SK-N-SH (cell line): ENCODE measurements at regions not wholly inside any gene's neighbourhood (a gene's known extent, or its start where the extent isn't known, plus 50 kb on each side); places are given as distances from the start of the nearest gene placed in this dataset.

ENCODE experiments used
- CHD2 ChIP-seq: fragments of 150-350 bp; IDR thresholded peaks from 2 replicates; pipeline ENCODE4 v1.6.1; 2018; ENCODE audit warnings: low read length; ENCODE audit not compliant: partially characterized antibody
- CTCF ChIP-seq: fragments of 200-600 bp; sonication (generic); IDR thresholded peaks from 2 replicates; pipeline ENCODE4 v1.6.1; 2017; ENCODE audit warnings: antibody characterized with exemption, mild to moderate bottlenecking, moderate library complexity
- EP300 ChIP-seq, 2 experiments: IDR thresholded peaks; 2 replicates each; pipeline versions ENCODE4 v1.4.0 to v1.6.1; 2012; ENCODE audit warnings: borderline replicate concordance in 1 of 2, low read depth in 1 of 2, low read length in 1 of 2
- FOXJ3 ChIP-seq: sonication (generic); formaldehyde crosslinking; IDR thresholded peaks from 2 replicates; pipeline ENCODE4 v1.5.1; 2020; ENCODE audit warnings: mild to moderate bottlenecking, missing genetic modification reagents
- FOXM1 ChIP-seq: IDR thresholded peaks from 2 replicates; pipeline ENCODE4 v1.4.0; 2012; ENCODE audit warnings: low read depth, mild to moderate bottlenecking
- PBX3 ChIP-seq: IDR thresholded peaks from 2 replicates; pipeline ENCODE4; 2012
- RAD21 ChIP-seq: IDR thresholded peaks from 2 replicates; pipeline ENCODE4 v1.6.1; 2012; ENCODE audit warnings: mild to moderate bottlenecking, low read length
- SMC3 ChIP-seq: IDR thresholded peaks from 2 replicates; pipeline ENCODE4 v1.6.1; 2012; ENCODE audit warnings: low read depth, low read length, improper control_type of control experiment
- TEAD4 ChIP-seq: IDR thresholded peaks from 2 replicates; pipeline ENCODE4 v1.4.0; 2012; ENCODE audit warnings: mild to moderate bottlenecking, borderline replicate concordance; ENCODE audit not compliant: insufficient read depth
- USF1 ChIP-seq: IDR thresholded peaks from 2 replicates; pipeline ENCODE4 v1.4.0; 2012; ENCODE audit warnings: low read depth, borderline replicate concordance
- USF2 ChIP-seq: fragments of 150-350 bp; IDR thresholded peaks from 2 replicates; pipeline ENCODE4 v1.6.1; 2017; ENCODE audit warnings: antibody characterized with exemption, low read length, low read depth, borderline replicate concordance

DNA sequence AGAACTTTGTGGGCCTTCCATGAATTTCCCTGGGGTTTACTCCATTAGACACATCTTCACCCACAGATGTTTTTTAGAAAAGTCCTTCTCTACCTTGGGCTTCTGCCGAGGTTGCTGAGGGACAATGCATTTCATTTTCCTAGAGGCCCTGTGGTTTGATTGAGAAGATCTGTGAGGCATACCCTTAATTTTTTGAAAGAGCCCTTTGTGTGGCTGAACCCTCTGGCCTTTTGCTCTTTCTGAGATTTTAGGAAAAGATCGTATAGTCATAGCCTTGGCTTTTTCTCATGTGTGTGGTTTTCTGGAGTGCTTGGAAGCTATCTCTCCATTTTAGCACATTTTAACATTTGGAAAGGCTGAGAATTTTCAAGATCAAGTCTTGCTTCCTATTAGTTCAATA lies 119.8 kb upstream of the LYZL1 start:
- TF ChIP-seq CTCF (no peak), RAD21 (no peak), USF1 (no peak), PBX3 (no peak), CHD2 (no peak), FOXM1 (no peak), EP300 (IDR thresholded peaks at IDR 0.05; ENCODE audit: borderline replicate concordance in 1 of 2, low read depth in 1 of 2, low read length in 1 of 2) (no peak), TEAD4 (no peak), USF2 (no peak), SMC3 (no peak), FOXJ3 (CRISPR knock-in tag) (no peak)
